LNCaP clone FGC (cell line): ENCODE measurements at regions not wholly inside any gene's neighbourhood (a gene's known extent, or its start where the extent isn't known, plus 50 kb on each side); places are given as distances from the start of the nearest gene placed in this dataset.

Experiments used
- DNase-seq: peaks from one replicate; pipeline ENCODE4 v3.0.0-alpha.2; 2011; ENCODE audit warnings: low read depth
- H3K4me3 ChIP-seq: 2 replicates; pipeline ENCODE4 v1.5.1; 2011; ENCODE audit warnings: mild to moderate bottlenecking, low read depth, low read length, control low read depth
- CTCF ChIP-seq: IDR thresholded peaks from 2 replicates; pipeline ENCODE4 v1.5.1; 2012; ENCODE audit warnings: mild to moderate bottlenecking; ENCODE audit not compliant: control insufficient read depth, insufficient read depth; ENCODE audit errors: extremely low read depth

GRCh38 chr5:18805376-18805775 is 1171.1 kb downstream of the TAF11L14 start:
- DNase-seq: no peak
- no peak overlapping the region for H3K4me3 ChIP-seq
- TF ChIP-seq CTCF: no peak

- no peak for DNase-seq
- no peak overlapping the region for H3K4me3 ChIP-seq
- TF ChIP-seq CTCF: no peak
Measured at GRCh38 chr5:18807256-18808149, 1173.2 kb downstream of the TAF11L14 start.

- DNase-seq: no peak
- no peak for TF ChIP-seq CTCF
Measured at GRCh38 chr5:18811661-18812060, 1176.3 kb downstream of the CDH18 start.

GRCh38 chr5:18828351-18828750 is 1159.6 kb downstream of the CDH18 start:
- TF ChIP-seq CTCF: no peak
- no peak for DNase-seq
- H3K4me3 ChIP-seq: no peak overlapping the region

More at GRCh38 chr5:18811661-18812060, 1176.3 kb downstream of the CDH18 start:
- H3K4me3 ChIP-seq: no peak overlapping the region

GRCh38 chr5:18829539-18829938 is 1158.5 kb downstream of the CDH18 start:
- no peak overlapping the region for H3K4me3 ChIP-seq
- DNase-seq: no peak
- TF ChIP-seq CTCF: no peak

GRCh38 chr5:18850216-18850615 is 1137.8 kb downstream of the CDH18 start:
- no peak for TF ChIP-seq CTCF
- H3K4me3 ChIP-seq: no peak overlapping the region
- DNase-seq: no peak

GRCh38 chr5:18872978-18873377 is 1115.0 kb downstream of the CDH18 start:
- H3K4me3 ChIP-seq: no peak overlapping the region
- DNase-seq: no peak
- no peak for TF ChIP-seq CTCF
